Heart left ventricle (tissue), 13 donors: ENCODE measurements at regions not wholly inside any gene's neighbourhood (a gene's known extent, or its start where the extent isn't known, plus 50 kb on each side); places are given as distances from the start of the nearest gene placed in this dataset.

Experiments
- CTCF ChIP-seq, 12 donors: fragments of 200-600 bp; sonication (generic) in 4 of 12; IDR thresholded peaks; one replicate each; pipeline versions ENCODE4 v1.5.0 to v1.8.0; 2018 to 2022; ENCODE audit warnings: antibody characterized with exemption in 12 of 12, mild to moderate bottlenecking in 5 of 12
- POLR2A ChIP-seq, 2 donors: fragments of 450-650 bp; IDR thresholded peaks; one replicate each; pipeline ENCODE4 v1.6.1; 2017; ENCODE audit warnings: antibody characterized with exemption in 2 of 2, mild to moderate bottlenecking in 2 of 2, moderate library complexity in 2 of 2
- donor health status: ischemic (EF 13 %, LVEDD 7.1; RV severe dilation, severe dysfunction).
- donor health status: DM: no; HTN: yes; CAD: no.
- donor health status: DM: no; HTN: no; CAD: no.
- donor health status: ischemic (EF 25% LVEDD 6.9; RV normal size, moderate dysfunction).
- donor health status: ischemic (EF 25% LVEDD 5.7; RV mildly dilated, moderate dysfunction).
- donor health status: ischemic (EF 35%, LVEDD 5.7; RV mildly dilated, moderate dysfunction).
- donor health status: nonischemic (EF 11% LVEDD 7.7; RV severe dilation, severe dysfunction).
- donor health status: DM: yes; HTN: yes; CAD: no.
- donor health status: PGD.
- donor health status: ischemic (EF 29% LVEDD 5.4; RV normal size, mild dysfunction).
- donor health status: nonischemic (EF 23%, LVEDD 6.1; RV moderate dilation, normal function).

- no peak for TF ChIP-seq POLR2A (IDR thresholded peaks at IDR 0.05)
- TF ChIP-seq CTCF (IDR thresholded peaks at IDR 0.05) = no peak
These were observed 107.3 kb upstream of the FRMD4B start for GRCh38 chr3:69493157-69493556.
